Peyer's patch (tissue), 4 donors: ENCODE measurements at regions not wholly inside any gene's neighbourhood (a gene's known extent, or its start where the extent isn't known, plus 50 kb on each side); places are given as distances from the start of the nearest gene placed in this dataset.

ENCODE experiments used
- CTCF ChIP-seq, 6 experiments: fragments of 450-650 bp in 4 of 6; fragments of 200-600 bp in 2 of 6; sonication (generic) in 1 of 6; IDR thresholded peaks; one replicate each; pipeline ENCODE4 v1.5.1; 2017 to 2019; ENCODE audit warnings: antibody characterized with exemption in 6 of 6, mild to moderate bottlenecking in 3 of 6, moderate library complexity in 1 of 6
- POLR2A ChIP-seq, 2 donors: fragments of 450-650 bp; IDR thresholded peaks; one replicate each; pipeline ENCODE4 v1.5.1; 2017; ENCODE audit warnings: antibody characterized with exemption in 2 of 2, mild to moderate bottlenecking in 2 of 2, moderate library complexity in 2 of 2

GRCh38 chr15:79209690-79210089, 72.8 kb upstream of the ANKRD34C start:
- TF ChIP-seq CTCF (IDR thresholded peaks at IDR 0.05) (no peak), POLR2A (IDR thresholded peaks at IDR 0.05) (no peak)
